PC-3 (cell line): ENCODE measurements at regions not wholly inside any gene's neighbourhood (a gene's known extent, or its start where the extent isn't known, plus 50 kb on each side); places are given as distances from the start of the nearest gene placed in this dataset.
"Not testable (repeated sequence)": the region's sequence is repeated elsewhere in the genome, so short reads cannot be mapped to it uniquely, and the experiment has no call there.

ENCODE experiments used
- EZH2phosphoT487 ChIP-seq: fragments of 300-600 bp; sonication (generic); IDR thresholded peaks from 2 replicates; pipeline ENCODE4 v1.6.1; 2018; ENCODE audit warnings: mild to moderate bottlenecking, antibody characterized with exemption, low read length, borderline replicate concordance
- TF ChIP-seq, protein P1 (sequence below): fragments of 300-600 bp; sonication (generic); conservative IDR thresholded peaks from 2 replicates; pipeline ENCODE4 v1.5.1; 2017; ENCODE audit warnings: antibody characterized with exemption, low read depth, mild to moderate bottlenecking, low read length

DNA sequence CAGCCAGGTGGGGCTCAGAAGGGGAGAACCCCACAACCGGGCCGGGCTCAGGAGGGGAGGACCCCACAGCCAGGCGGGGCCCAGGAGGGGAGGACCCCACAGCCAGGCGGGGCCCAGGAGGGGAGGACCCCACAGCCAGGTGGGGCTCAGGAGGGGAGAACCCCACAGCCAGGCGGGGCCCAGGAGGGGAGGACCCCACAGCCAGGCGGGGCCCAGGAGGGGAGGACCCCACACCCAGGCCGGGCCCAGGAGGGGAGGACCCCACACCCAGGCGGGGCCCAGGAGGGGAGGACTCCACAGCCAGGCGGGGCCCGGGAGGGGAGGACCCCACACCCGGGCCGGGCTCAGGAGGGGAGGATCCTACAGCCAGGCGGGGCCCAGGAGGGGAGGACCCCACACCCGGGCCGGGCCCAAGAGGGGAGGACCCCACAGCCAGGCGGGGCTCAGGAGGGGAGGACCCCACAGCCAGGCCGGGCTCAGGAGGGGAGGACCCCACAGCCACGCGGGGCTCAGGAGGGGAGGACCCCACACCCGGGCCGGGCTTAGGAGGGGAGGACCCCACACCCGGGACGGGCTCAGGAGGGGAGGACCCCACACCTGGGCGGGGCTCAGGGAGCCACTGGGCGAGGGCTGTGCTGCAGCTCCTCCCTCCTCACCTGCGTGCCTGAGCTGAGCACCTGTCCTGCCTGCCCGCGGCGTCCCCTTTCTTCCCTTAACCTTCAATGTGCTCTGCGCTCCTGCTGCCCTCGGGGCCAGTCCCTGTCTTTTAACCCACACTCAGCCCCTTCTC lies 131.4 kb downstream of the IGLL1 start:
- TF ChIP-seq, protein P1, sequence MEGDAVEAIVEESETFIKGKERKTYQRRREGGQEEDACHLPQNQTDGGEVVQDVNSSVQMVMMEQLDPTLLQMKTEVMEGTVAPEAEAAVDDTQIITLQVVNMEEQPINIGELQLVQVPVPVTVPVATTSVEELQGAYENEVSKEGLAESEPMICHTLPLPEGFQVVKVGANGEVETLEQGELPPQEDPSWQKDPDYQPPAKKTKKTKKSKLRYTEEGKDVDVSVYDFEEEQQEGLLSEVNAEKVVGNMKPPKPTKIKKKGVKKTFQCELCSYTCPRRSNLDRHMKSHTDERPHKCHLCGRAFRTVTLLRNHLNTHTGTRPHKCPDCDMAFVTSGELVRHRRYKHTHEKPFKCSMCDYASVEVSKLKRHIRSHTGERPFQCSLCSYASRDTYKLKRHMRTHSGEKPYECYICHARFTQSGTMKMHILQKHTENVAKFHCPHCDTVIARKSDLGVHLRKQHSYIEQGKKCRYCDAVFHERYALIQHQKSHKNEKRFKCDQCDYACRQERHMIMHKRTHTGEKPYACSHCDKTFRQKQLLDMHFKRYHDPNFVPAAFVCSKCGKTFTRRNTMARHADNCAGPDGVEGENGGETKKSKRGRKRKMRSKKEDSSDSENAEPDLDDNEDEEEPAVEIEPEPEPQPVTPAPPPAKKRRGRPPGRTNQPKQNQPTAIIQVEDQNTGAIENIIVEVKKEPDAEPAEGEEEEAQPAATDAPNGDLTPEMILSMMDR = not testable (repeated sequence)
- not testable (repeated sequence) for TF ChIP-seq EZH2phosphoT487
